ENCODE measurements at regions not wholly inside any gene's neighbourhood (a gene's known extent, or its start where the extent isn't known, plus 50 kb on each side); places are given as distances from the start of the nearest gene placed in this dataset.

DNA sequence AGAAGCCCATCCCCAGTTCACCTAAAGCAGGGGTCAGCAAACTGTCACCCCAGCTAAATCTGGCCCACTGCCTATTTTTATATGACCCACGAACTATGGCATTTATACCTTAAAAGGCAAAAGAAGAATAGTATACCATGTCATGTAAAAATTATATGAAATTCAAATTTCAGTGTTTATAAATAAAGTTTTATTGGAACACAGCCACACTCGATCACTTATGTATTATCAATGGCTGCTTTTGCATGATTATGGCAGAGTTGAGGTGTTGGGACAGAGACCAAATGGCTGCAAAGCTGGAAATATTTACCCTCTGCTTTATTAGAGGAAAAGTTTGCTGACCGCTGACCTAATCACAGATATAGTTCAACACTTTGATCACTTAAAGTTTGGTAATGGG is 59.2 kb upstream of the GATB start:
- TF ChIP-seq, protein P1, sequence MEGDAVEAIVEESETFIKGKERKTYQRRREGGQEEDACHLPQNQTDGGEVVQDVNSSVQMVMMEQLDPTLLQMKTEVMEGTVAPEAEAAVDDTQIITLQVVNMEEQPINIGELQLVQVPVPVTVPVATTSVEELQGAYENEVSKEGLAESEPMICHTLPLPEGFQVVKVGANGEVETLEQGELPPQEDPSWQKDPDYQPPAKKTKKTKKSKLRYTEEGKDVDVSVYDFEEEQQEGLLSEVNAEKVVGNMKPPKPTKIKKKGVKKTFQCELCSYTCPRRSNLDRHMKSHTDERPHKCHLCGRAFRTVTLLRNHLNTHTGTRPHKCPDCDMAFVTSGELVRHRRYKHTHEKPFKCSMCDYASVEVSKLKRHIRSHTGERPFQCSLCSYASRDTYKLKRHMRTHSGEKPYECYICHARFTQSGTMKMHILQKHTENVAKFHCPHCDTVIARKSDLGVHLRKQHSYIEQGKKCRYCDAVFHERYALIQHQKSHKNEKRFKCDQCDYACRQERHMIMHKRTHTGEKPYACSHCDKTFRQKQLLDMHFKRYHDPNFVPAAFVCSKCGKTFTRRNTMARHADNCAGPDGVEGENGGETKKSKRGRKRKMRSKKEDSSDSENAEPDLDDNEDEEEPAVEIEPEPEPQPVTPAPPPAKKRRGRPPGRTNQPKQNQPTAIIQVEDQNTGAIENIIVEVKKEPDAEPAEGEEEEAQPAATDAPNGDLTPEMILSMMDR (IDR thresholded peaks at IDR 0.05), result no peak
- TF ChIP-seq POLR2A (IDR thresholded peaks at IDR 0.05), result no peak

Data from vagina (tissue), 2 donors.